MM.1S (cell line): ENCODE measurements at regions not wholly inside any gene's neighbourhood (a gene's known extent, or its start where the extent isn't known, plus 50 kb on each side); places are given as distances from the start of the nearest gene placed in this dataset.

Source experiments
- CTCF ChIP-seq: fragments of 300-600 bp; sonication (generic); IDR thresholded peaks from 2 replicates; pipeline ENCODE4 v1.5.1; 2016; ENCODE audit warnings: antibody characterized with exemption, low read length, mixed read lengths
- EZH2 ChIP-seq: fragments of 300-600 bp; sonication (generic); optimal IDR thresholded peaks from 2 replicates; pipeline ENCODE3; 2017; ENCODE audit warnings: low read depth, mild to moderate bottlenecking, antibody characterized with exemption, low read length, mixed read lengths

- no peak for TF ChIP-seq CTCF
- no peak for TF ChIP-seq EZH2
Observed at GRCh38 chr1:101455166-101455565, 218.3 kb downstream of the S1PR1 start.
